GM19372 (cell line): ENCODE measurements at regions not wholly inside any gene's neighbourhood (a gene's known extent, or its start where the extent isn't known, plus 50 kb on each side); places are given as distances from the start of the nearest gene placed in this dataset.
A peak's percentile ranks its signal among the peaks of the same experiment; 100 is the strongest.

Experiments used
- ATAC-seq: cut with Tn5 transposase; IDR thresholded peaks from one replicate; pipeline ENCODE4 v1.9.1; 2021; ENCODE audit warnings: mild to moderate bottlenecking, low read depth, moderate library complexity; ENCODE audit not compliant: unreplicated experiment

- ATAC-seq, result no peak
Observed at GRCh38 chr7:17632384-17632783, 307.9 kb downstream of the SNX13 start.

GRCh38 chr7:17633067-17633466 lies 307.2 kb downstream of the SNX13 start:
- ATAC-seq, result no peak

- ATAC-seq, result no peak
Observed at GRCh38 chr7:17638727-17639126, 301.6 kb downstream of the SNX13 start.

GRCh38 chr7:17640730-17641377 lies 299.4 kb downstream of the SNX13 start:
- peak; percentile 68 for ATAC-seq

- ATAC-seq, result no peak
Observed at GRCh38 chr7:17645500-17645899, 294.8 kb downstream of the SNX13 start.

GRCh38 chr7:17646253-17646956 lies 293.9 kb downstream of the SNX13 start:
- ATAC-seq, result no peak

GRCh38 chr7:17651341-17651740 lies 289.0 kb downstream of the SNX13 start:
- ATAC-seq, result no peak

- no peak for ATAC-seq
Observed at GRCh38 chr7:17651863-17652385, 288.4 kb downstream of the SNX13 start.

- ATAC-seq, result no peak
Observed at GRCh38 chr7:17654940-17655339, 285.4 kb downstream of the SNX13 start.

GRCh38 chr7:17659126-17659525 lies 281.2 kb downstream of the SNX13 start:
- no peak for ATAC-seq

- no peak for ATAC-seq
Observed at GRCh38 chr7:17660116-17660515, 280.2 kb downstream of the SNX13 start.

GRCh38 chr7:17661982-17662585 lies 278.2 kb downstream of the SNX13 start:
- no peak for ATAC-seq

GRCh38 chr7:17663061-17663675 lies 277.1 kb downstream of the SNX13 start:
- no peak for ATAC-seq

GRCh38 chr7:17665029-17665428 lies 275.3 kb downstream of the SNX13 start:
- no peak for ATAC-seq

- no peak for ATAC-seq
Observed at GRCh38 chr7:17668122-17668521, 272.2 kb downstream of the SNX13 start.

GRCh38 chr7:17669204-17669603 lies 271.1 kb downstream of the SNX13 start:
- no peak for ATAC-seq

GRCh38 chr7:17671956-17672355 lies 268.3 kb downstream of the SNX13 start:
- ATAC-seq, result no peak

GRCh38 chr7:17672783-17673182 lies 267.5 kb downstream of the SNX13 start:
- ATAC-seq, result no peak

GRCh38 chr7:17674166-17674942 lies 265.9 kb downstream of the SNX13 start:
- ATAC-seq, result no peak

GRCh38 chr7:17674943-17675608 lies 265.2 kb downstream of the SNX13 start:
- ATAC-seq, result no peak
